ENCODE measurements at regions not wholly inside any gene's neighbourhood (a gene's known extent, or its start where the extent isn't known, plus 50 kb on each side); places are given as distances from the start of the nearest gene placed in this dataset.

- 78 to 80% methylated on average over 19 of the region's 19 CpGs for WGBS, 2 experiments
- Histone ChIP-seq H3K4me3 (ENCODE audit: insufficient read depth, low read depth, low read length) (no peak overlapping the region), H3K4me1 (ENCODE audit: control insufficient read depth, insufficient read depth, low read length) (no peaks in the 10 kb centered on the region), H3K9me3 (ENCODE audit: control insufficient read depth, low read length) (no peaks in the 10 kb centered on the region), H3K36me3 (ENCODE audit: control insufficient read depth, insufficient read depth, low read length) (no peaks in the 10 kb centered on the region), H3K27me3 (ENCODE audit: control insufficient read depth, insufficient read depth, low read length, poor library complexity, severe bottlenecking) (no peaks in the 10 kb centered on the region), H3K27ac (ENCODE audit: insufficient read depth, low read depth, low read length, poor library complexity, severe bottlenecking) (no peak overlapping the region)
Observed at GRCh38 chr18:51447351-51448342, 250.2 kb upstream of the MEX3C start.

- Histone ChIP-seq H3K4me1 (ENCODE audit: control insufficient read depth, insufficient read depth, low read length) (no peaks in the 10 kb centered on the region), H3K9me3 (ENCODE audit: control insufficient read depth, low read length) (no peaks in the 10 kb centered on the region), H3K27ac (ENCODE audit: insufficient read depth, low read depth, low read length, poor library complexity, severe bottlenecking) (no peak overlapping the region), H3K27me3 (ENCODE audit: control insufficient read depth, insufficient read depth, low read length, poor library complexity, severe bottlenecking) (no peaks in the 10 kb centered on the region), H3K4me3 (ENCODE audit: insufficient read depth, low read depth, low read length) (no peak overlapping the region), H3K36me3 (ENCODE audit: control insufficient read depth, insufficient read depth, low read length) (no peaks in the 10 kb centered on the region)
- WGBS, 2 experiments = 92 to 93% methylated on average over 9 of the region's 9 CpGs
Observed at GRCh38 chr18:51448949-51449348, 251.5 kb upstream of the MEX3C start.

- 100% methylated on average over 2 to 3 of the region's 3 CpGs for WGBS, 2 experiments
Observed at GRCh38 chr18:51453594-51453993, 256.1 kb upstream of the MEX3C start.

GRCh38 chr18:51458861-51459260 is 261.4 kb upstream of the MEX3C start:
- no peak overlapping the region for H3K4me3 ChIP-seq (ENCODE audit: insufficient read depth, low read depth, low read length)
- H3K27ac ChIP-seq (ENCODE audit: insufficient read depth, low read depth, low read length, poor library complexity, severe bottlenecking) = no peak overlapping the region
- no peaks in the 10 kb centered on the region for H3K27me3 ChIP-seq (ENCODE audit: control insufficient read depth, insufficient read depth, low read length, poor library complexity, severe bottlenecking)
- WGBS, 2 experiments = 100% methylated on average over 1 of the region's 1 CpG
- no peaks in the 10 kb centered on the region for H3K4me1 ChIP-seq (ENCODE audit: control insufficient read depth, insufficient read depth, low read length)
- no peaks in the 10 kb centered on the region for H3K36me3 ChIP-seq (ENCODE audit: control insufficient read depth, insufficient read depth, low read length)
- H3K9me3 ChIP-seq (ENCODE audit: control insufficient read depth, low read length) = no peaks in the 10 kb centered on the region

More at GRCh38 chr18:51453594-51453993, 256.1 kb upstream of the MEX3C start:
- Histone ChIP-seq H3K4me3 (ENCODE audit: insufficient read depth, low read depth, low read length) (no peak overlapping the region), H3K27ac (ENCODE audit: insufficient read depth, low read depth, low read length, poor library complexity, severe bottlenecking) (no peak overlapping the region), H3K4me1 (ENCODE audit: control insufficient read depth, insufficient read depth, low read length) (no peaks in the 10 kb centered on the region), H3K36me3 (ENCODE audit: control insufficient read depth, insufficient read depth, low read length) (no peaks in the 10 kb centered on the region), H3K9me3 (ENCODE audit: control insufficient read depth, low read length) (no peaks in the 10 kb centered on the region), H3K27me3 (ENCODE audit: control insufficient read depth, insufficient read depth, low read length, poor library complexity, severe bottlenecking) (no peaks in the 10 kb centered on the region)

GRCh38 chr18:51461956-51462355 is 264.5 kb upstream of the MEX3C start:
- no peaks in the 10 kb centered on the region for H3K27me3 ChIP-seq (ENCODE audit: control insufficient read depth, insufficient read depth, low read length, poor library complexity, severe bottlenecking)
- no peak overlapping the region for H3K4me3 ChIP-seq (ENCODE audit: insufficient read depth, low read depth, low read length)
- WGBS, 2 experiments = 88 to 96% methylated on average over 1 of the region's 1 CpG
- H3K27ac ChIP-seq (ENCODE audit: insufficient read depth, low read depth, low read length, poor library complexity, severe bottlenecking) = no peak overlapping the region
- no peaks in the 10 kb centered on the region for H3K36me3 ChIP-seq (ENCODE audit: control insufficient read depth, insufficient read depth, low read length)
- H3K9me3 ChIP-seq (ENCODE audit: control insufficient read depth, low read length) = no peaks in the 10 kb centered on the region
- H3K4me1 ChIP-seq (ENCODE audit: control insufficient read depth, insufficient read depth, low read length) = no peaks in the 10 kb centered on the region

GRCh38 chr18:51463483-51464136 is 266.1 kb upstream of the MEX3C start:
- Histone ChIP-seq H3K4me1 (ENCODE audit: control insufficient read depth, insufficient read depth, low read length) (no peaks in the 10 kb centered on the region), H3K36me3 (ENCODE audit: control insufficient read depth, insufficient read depth, low read length) (no peaks in the 10 kb centered on the region), H3K9me3 (ENCODE audit: control insufficient read depth, low read length) (no peaks in the 10 kb centered on the region), H3K4me3 (ENCODE audit: insufficient read depth, low read depth, low read length) (no peak overlapping the region), H3K27ac (ENCODE audit: insufficient read depth, low read depth, low read length, poor library complexity, severe bottlenecking) (no peak overlapping the region), H3K27me3 (ENCODE audit: control insufficient read depth, insufficient read depth, low read length, poor library complexity, severe bottlenecking) (no peaks in the 10 kb centered on the region)
- 84 to 87% methylated on average over 6 of the region's 9 CpGs for WGBS, 2 experiments

GRCh38 chr18:51478908-51479307 is 281.4 kb upstream of the MEX3C start:
- H3K4me1 ChIP-seq (ENCODE audit: control insufficient read depth, insufficient read depth, low read length) = no peaks in the 10 kb centered on the region
- no peak overlapping the region for H3K27ac ChIP-seq (ENCODE audit: insufficient read depth, low read depth, low read length, poor library complexity, severe bottlenecking)
- H3K4me3 ChIP-seq (ENCODE audit: insufficient read depth, low read depth, low read length) = no peak overlapping the region
- H3K27me3 ChIP-seq (ENCODE audit: control insufficient read depth, insufficient read depth, low read length, poor library complexity, severe bottlenecking) = no peaks in the 10 kb centered on the region
- H3K36me3 ChIP-seq (ENCODE audit: control insufficient read depth, insufficient read depth, low read length) = no peaks in the 10 kb centered on the region
- no peaks in the 10 kb centered on the region for H3K9me3 ChIP-seq (ENCODE audit: control insufficient read depth, low read length)
- WGBS, 2 experiments = 95 to 97% methylated on average over 6 of the region's 6 CpGs

GRCh38 chr18:51479736-51480135 is 282.3 kb upstream of the MEX3C start:
- WGBS, 2 experiments = 98% methylated on average over 5 of the region's 6 CpGs
- Histone ChIP-seq H3K9me3 (ENCODE audit: control insufficient read depth, low read length) (no peaks in the 10 kb centered on the region), H3K27me3 (ENCODE audit: control insufficient read depth, insufficient read depth, low read length, poor library complexity, severe bottlenecking) (no peaks in the 10 kb centered on the region), H3K36me3 (ENCODE audit: control insufficient read depth, insufficient read depth, low read length) (no peaks in the 10 kb centered on the region), H3K27ac (ENCODE audit: insufficient read depth, low read depth, low read length, poor library complexity, severe bottlenecking) (no peak overlapping the region), H3K4me1 (ENCODE audit: control insufficient read depth, insufficient read depth, low read length) (no peaks in the 10 kb centered on the region), H3K4me3 (ENCODE audit: insufficient read depth, low read depth, low read length) (no peak overlapping the region)

GRCh38 chr18:51480407-51481261 is 283.2 kb upstream of the MEX3C start:
- no peak overlapping the region for H3K4me3 ChIP-seq (ENCODE audit: insufficient read depth, low read depth, low read length)
- H3K4me1 ChIP-seq (ENCODE audit: control insufficient read depth, insufficient read depth, low read length) = no peaks in the 10 kb centered on the region
- no peak overlapping the region for H3K27ac ChIP-seq (ENCODE audit: insufficient read depth, low read depth, low read length, poor library complexity, severe bottlenecking)
- H3K27me3 ChIP-seq (ENCODE audit: control insufficient read depth, insufficient read depth, low read length, poor library complexity, severe bottlenecking) = no peaks in the 10 kb centered on the region
- 92 to 96% methylated on average over 3 to 4 of the region's 5 CpGs for WGBS, 2 experiments
- H3K9me3 ChIP-seq (ENCODE audit: control insufficient read depth, low read length) = no peaks in the 10 kb centered on the region
- H3K36me3 ChIP-seq (ENCODE audit: control insufficient read depth, insufficient read depth, low read length) = no peaks in the 10 kb centered on the region

All from ectodermal cell (in vitro differentiated cells).